Lower leg skin (tissue), 4 donors: ENCODE measurements at regions not wholly inside any gene's neighbourhood (a gene's known extent, or its start where the extent isn't known, plus 50 kb on each side); places are given as distances from the start of the nearest gene placed in this dataset.

Experiments used
- DNase-seq, 2 donors: peaks; one replicate each; pipeline ENCODE4 v3.0.0-alpha.2; 2019; ENCODE audit warnings: low spot score in 2 of 2
- H3K4me3 ChIP-seq: fragments of 200-600 bp; sonication (generic); 2 replicates; pipeline ENCODE4 v1.5.1; 2017; ENCODE audit warnings: mild to moderate bottlenecking, low read depth; ENCODE audit not compliant: poor library complexity, severe bottlenecking
- POLR2A ChIP-seq, 2 donors: fragments of 450-650 bp; IDR thresholded peaks; one replicate each; pipeline ENCODE4 v1.6.1; 2016 to 2017; ENCODE audit warnings: antibody characterized with exemption in 2 of 2, mild to moderate bottlenecking in 1 of 2, moderate library complexity in 1 of 2
- WGBS, 2 donors: methylation state at CpG; one replicate each; pipeline ENCODE4 v1.1.5; 2018; 5-methylcytosine and 5-hydroxymethylcytosine counted together
- intact Hi-C: fragments of 100-400 bp; cut with DNase I; formaldehyde crosslinking; loops from one replicate; pipeline ENCODE4 v1.15.0; 2023; ENCODE audit warnings: low total_unique reads
- TF ChIP-seq, protein P1 (sequence below), 3 donors: fragments of 450-650 bp; IDR thresholded peaks; one replicate each; pipeline ENCODE4 v1.5.1; 2016; ENCODE audit warnings: antibody characterized with exemption in 3 of 3, mild to moderate bottlenecking in 3 of 3, moderate library complexity in 2 of 3

DNA sequence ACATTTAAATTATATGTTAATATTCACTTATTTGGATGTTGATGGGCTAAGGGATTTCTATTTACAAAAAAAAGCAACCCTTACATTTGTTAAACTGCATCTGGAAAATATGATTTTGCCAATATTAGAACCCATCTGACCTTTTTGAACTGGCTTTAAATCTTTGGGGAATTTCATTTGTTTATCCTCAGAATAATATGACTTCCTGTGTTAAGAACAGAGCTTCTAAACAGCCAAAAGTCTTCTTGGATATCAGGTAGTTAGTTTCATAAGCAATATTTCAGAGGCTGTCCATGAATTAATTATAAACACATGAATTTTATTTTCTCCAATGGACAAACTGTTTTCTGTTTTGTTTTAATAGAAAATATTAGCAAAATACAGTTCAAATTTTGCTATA lies 301.9 kb upstream of the AGTR1 start:
- intact Hi-C loops, result no loop called here
- no peak overlapping the region for H3K4me3 ChIP-seq
- no peak for DNase-seq
- TF ChIP-seq, protein P1, sequence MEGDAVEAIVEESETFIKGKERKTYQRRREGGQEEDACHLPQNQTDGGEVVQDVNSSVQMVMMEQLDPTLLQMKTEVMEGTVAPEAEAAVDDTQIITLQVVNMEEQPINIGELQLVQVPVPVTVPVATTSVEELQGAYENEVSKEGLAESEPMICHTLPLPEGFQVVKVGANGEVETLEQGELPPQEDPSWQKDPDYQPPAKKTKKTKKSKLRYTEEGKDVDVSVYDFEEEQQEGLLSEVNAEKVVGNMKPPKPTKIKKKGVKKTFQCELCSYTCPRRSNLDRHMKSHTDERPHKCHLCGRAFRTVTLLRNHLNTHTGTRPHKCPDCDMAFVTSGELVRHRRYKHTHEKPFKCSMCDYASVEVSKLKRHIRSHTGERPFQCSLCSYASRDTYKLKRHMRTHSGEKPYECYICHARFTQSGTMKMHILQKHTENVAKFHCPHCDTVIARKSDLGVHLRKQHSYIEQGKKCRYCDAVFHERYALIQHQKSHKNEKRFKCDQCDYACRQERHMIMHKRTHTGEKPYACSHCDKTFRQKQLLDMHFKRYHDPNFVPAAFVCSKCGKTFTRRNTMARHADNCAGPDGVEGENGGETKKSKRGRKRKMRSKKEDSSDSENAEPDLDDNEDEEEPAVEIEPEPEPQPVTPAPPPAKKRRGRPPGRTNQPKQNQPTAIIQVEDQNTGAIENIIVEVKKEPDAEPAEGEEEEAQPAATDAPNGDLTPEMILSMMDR (IDR thresholded peaks at IDR 0.05), result no peak
- TF ChIP-seq POLR2A (IDR thresholded peaks at IDR 0.05), result no peak

DNA sequence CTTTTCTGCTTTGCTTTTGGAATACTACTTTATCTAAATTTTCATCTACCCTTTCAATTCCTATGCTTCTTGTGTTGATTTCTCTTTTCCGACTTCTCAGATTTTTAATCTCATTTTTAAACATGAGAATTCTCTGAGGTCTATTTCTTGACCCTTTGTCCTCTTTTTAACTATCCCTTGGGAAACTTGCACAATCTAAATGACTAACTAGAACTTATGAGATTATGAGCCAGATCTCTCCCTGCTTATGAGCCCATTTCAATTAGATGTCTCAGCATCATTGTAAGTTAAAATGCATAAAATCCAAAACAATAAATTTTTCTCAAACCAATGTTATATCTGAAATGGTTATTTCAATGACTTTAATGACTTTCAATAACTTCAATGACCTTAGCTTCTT lies 296.9 kb upstream of the AGTR1 start:
- intact Hi-C loops, result no loop called here
- 52 to 72% methylated on average over 1 of the region's 1 CpG for WGBS, 2 donors
- no peak for DNase-seq
- TF ChIP-seq, protein P1 (IDR thresholded peaks at IDR 0.05), result no peak
- TF ChIP-seq POLR2A (IDR thresholded peaks at IDR 0.05), result no peak
- no peak overlapping the region for H3K4me3 ChIP-seq

DNA sequence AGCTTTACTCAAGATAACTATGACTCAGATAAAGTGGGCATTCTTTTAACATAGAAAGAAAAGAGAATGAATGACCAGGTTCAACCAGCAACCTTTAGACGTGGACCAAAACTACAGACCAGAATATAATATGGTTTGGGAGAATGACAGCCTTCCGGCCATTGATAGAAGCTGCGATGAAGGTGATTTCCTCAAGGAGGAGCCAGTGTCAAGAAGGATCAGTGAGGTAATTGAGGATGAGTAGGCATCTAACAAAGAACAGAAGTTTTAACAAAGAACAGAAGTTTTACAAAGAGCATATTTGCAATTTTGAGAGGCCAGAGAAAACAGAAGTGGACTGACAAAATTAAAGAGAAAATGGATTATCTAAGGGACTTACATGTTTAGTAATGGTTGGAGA lies 289.0 kb upstream of the AGTR1 start:
- intact Hi-C loops, result no loop called here
- 85 to 89% methylated on average over 3 of the region's 3 CpGs for WGBS, 2 donors
- TF ChIP-seq, protein P1 (IDR thresholded peaks at IDR 0.05), result no peak
- no peak for TF ChIP-seq POLR2A (IDR thresholded peaks at IDR 0.05)
- no peak overlapping the region for H3K4me3 ChIP-seq
- no peak for DNase-seq

DNA sequence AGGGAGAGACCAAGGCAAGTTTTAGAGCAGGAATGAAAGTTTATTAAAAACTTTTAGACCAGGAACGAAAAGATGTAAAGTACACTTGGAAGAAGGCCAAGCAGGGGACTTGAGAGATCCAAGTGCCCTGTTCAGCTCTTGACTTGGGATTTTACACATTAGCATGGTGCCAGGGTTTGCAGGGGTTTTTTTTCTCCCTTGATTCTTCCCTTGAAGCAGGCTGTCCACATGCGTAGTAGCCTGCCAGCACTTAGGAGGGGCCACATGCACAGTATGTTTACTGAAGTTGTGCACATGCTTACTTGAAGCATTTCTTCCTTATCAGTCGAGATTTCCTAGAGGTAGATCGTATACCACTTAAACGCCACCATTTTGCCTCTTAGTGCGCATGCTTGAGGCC lies 277.5 kb upstream of the AGTR1 start:
- no peak overlapping the region for H3K4me3 ChIP-seq
- intact Hi-C loops, result no loop called here
- no peak for DNase-seq
- 78 to 85% methylated on average over 6 of the region's 6 CpGs for WGBS, 2 donors
- TF ChIP-seq, protein P1 (IDR thresholded peaks at IDR 0.05), result no peak
- TF ChIP-seq POLR2A (IDR thresholded peaks at IDR 0.05), result no peak

DNA sequence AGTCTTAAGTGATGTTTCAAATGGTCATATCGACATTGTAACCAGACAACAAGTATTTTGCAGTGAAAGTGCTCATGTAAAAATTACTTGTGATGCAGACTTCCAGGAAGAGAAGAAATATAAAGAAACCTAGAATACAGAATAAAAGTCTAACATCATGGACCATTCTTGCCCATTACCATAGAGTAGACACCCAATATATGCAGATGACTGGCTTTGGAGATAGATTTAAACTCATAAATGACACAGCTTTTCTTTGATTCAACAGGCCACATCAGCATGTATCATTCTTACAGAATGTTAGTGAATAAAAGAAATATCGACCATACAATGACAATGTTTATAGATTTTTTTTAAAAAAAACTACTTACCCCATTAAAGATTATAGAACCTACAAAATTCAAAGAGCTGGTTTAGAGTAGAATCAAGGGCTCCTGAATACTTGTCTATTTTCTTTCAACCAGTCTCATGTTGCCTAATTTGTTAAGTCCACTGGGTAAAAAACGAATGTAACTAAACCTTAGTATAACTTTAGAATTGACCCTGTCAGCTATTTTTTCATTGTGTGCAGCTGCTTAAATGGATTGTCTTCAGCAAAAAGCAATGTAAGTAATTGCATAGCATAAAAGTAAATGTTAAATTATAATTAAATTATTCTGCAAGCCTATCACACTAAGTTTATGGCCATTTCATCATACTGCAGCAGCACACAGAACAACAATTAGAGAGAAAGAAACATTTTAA lies 268.7 kb upstream of the AGTR1 start:
- H3K4me3 ChIP-seq, result no peak overlapping the region
- intact Hi-C loops, result no loop called here
- no peak for DNase-seq
- 79 to 82% methylated on average over 3 of the region's 3 CpGs for WGBS, 2 donors
- no peak for TF ChIP-seq POLR2A (IDR thresholded peaks at IDR 0.05)
- TF ChIP-seq, protein P1 (IDR thresholded peaks at IDR 0.05), result no peak

DNA sequence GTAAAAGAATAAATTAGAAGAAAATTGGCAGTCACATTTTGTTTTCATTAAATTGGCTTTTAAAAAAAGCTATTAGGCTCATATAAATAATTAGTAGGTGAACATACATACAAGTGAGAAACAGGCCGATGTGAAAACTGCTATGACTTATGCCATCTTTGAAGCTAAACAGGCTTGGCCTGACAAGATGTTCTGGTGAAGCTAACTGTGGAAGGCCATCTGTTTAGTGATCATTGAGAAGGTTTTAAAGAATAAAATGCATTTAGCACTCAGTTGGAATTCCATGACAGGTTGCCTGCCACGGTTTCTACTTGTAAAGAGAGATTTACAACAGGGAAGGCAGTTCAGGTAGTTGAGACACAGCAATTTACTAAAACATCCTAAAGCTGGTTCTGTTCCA lies 264.0 kb upstream of the AGTR1 start:
- no peak for TF ChIP-seq POLR2A (IDR thresholded peaks at IDR 0.05)
- TF ChIP-seq, protein P1 (IDR thresholded peaks at IDR 0.05), result no peak
- no peak for DNase-seq
- H3K4me3 ChIP-seq, result no peak overlapping the region
- intact Hi-C loops, result no loop called here
- WGBS, 2 donors, result 32 to 52% methylated on average over 2 of the region's 2 CpGs
